Stimulated activated CD8-positive, alpha-beta memory T cell treated with anti-CD3 and anti-CD28 coated beads, Interleukin-15, amount 100 ng/mL, for 48 hours (primary cell): ENCODE measurements at regions not wholly inside any gene's neighbourhood (a gene's known extent, or its start where the extent isn't known, plus 50 kb on each side); places are given as distances from the start of the nearest gene placed in this dataset.

Experiments used
- DNase-seq, 2 donors: peaks; one replicate each; pipeline ENCODE4 v3.0.0-alpha.2; 2020; ENCODE audit warnings: low read depth in 2 of 2

- no peak for DNase-seq
Measured at GRCh38 chr11:116600930-116601329, 171.9 kb downstream of the BUD13 start.

DNA sequence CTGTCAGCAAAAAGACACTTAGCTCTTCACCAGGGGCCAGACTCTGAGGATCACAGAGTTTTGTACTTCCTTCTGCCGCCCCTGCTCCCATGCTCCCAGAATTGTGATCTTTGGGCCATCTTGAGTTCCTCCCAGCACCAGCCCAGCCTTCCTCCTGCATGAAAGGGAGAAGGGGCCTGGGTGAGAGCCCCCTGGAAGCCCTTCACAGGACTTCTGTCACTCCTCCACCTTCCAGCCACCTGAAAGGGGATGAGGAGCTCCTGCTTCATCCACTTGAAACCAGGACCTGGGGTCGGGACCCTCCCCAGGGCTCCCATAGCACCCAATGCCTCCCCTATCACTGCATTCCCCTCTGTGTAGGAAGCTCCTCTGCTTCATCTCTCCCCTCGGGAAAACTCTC lies 174.2 kb downstream of the BUD13 start:
- no peak for DNase-seq

DNA sequence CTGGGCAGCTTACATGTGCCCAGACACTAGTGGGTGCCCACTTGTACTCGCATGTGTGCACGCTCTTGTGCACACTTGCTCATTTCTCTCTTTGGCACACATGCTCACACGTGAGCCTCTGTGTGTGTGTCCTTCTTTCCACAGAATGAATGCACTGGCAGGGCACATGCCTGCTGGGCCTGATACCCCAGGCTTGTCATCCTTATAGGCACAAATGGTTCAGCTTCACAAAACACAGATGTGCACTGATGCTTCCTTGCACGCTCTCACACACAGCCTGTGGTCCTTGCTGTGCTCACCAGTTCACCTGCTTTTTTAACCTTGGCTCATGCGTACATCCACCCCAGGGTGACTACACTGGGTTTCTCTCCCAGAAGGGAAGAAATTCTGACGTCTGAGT lies 174.8 kb downstream of the BUD13 start:
- DNase-seq = no peak

GRCh38 chr11:116596346-116597260 lies 176.2 kb downstream of the BUD13 start:
- DNase-seq = no peak

DNA sequence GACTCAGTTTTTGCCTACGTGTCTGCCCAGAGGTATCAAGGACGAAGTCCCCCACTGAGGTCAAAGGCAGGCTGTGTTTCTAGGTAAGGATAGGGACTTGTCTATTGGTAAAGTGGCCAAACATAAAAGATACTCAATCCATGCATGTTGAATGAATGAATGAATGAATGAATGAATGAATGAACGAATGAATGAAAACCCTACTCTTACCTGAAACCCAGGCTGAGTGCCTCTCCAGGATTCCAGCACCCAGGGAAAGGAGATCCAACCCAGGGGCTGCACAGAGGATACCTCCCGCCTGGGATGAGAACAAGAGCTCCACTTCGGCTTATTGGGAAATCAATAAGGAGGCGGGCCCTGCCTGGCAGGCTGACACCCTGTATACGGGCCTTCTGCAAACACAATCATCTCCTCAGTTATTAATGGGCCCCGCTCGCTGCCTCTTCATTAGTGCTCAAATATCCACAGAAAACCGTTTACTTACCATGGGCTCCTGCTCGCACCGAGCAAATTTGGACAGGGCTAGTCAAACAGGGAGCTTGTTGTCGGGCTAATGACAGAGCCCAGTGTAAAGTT lies 177.4 kb downstream of the BUD13 start:
- no peak for DNase-seq

GRCh38 chr11:116590844-116591570 lies 181.8 kb downstream of the BUD13 start:
- no peak for DNase-seq

DNA sequence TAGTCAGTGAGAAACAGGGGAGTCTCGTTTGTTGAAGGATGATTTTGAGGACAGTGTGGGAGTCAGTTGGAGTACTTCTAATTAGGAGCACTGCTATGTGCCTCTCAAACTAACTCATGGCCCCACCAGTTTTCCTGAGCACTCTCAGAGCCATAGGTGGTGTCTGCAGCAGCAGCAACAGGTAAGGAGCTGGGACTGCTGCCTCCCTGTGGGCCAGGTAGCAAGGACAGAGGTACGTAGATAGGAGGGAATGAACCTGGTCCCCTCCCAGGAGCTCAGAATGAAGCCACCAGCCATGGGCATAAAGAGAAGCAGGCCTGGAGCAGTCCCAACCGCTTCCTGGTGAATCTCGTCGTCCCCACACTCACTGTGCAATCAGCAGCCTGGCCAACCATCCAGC lies 183.4 kb downstream of the BUD13 start:
- no peak for DNase-seq

GRCh38 chr11:116586392-116586791 lies 186.4 kb downstream of the BUD13 start:
- DNase-seq = no peak

- no peak for DNase-seq
Measured at GRCh38 chr11:116582571-116582970, 190.2 kb downstream of the BUD13 start.

- DNase-seq = no peak
Measured at GRCh38 chr11:116581349-116581748, 191.4 kb downstream of the BUD13 start.

- DNase-seq = no peak
Measured at GRCh38 chr11:116580799-116581198, 192.0 kb downstream of the BUD13 start.

DNA sequence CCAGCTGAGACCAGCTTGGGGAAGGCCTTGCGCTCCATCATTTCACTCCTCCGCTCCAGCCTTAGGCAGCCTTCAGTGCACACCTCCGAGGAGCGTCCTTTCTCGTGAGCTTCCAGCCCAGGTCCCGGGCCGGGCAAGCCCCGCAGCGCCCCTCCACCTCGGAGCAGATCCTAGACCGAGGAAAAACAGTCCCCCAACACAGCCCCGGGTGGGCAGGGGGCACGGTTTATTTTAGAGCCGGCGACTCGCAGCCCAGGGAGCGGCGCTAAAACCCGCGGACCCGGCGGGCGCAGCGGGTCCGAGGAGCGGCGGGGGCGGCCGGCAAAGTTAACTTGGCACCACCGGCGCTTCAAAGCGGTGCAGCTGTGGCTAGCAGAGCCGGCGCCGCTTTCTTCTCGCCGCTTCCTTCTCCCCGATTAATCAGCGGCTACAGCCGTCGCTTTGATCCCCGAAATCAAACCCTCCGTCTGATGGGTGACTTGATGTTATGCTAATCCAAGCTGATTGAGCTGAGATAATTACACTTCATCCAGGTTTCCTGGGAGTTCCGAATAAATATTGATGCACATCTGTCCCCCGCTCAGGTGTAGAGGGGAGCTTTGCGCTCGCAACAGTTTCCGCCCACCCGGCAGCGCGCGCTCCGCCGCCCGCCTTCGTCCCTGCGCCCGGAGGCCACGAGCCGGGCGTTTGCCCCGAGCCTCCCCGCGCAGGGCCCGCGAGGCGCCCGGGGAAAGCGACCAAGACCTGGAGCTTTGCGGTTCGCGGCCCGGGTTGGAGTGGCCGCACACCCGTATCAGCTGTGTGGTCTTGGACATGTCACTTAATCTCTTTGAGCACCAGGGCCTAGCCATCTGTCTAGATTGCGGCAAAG lies 192.7 kb downstream of the BUD13 start:
- DNase-seq = no peak

DNA sequence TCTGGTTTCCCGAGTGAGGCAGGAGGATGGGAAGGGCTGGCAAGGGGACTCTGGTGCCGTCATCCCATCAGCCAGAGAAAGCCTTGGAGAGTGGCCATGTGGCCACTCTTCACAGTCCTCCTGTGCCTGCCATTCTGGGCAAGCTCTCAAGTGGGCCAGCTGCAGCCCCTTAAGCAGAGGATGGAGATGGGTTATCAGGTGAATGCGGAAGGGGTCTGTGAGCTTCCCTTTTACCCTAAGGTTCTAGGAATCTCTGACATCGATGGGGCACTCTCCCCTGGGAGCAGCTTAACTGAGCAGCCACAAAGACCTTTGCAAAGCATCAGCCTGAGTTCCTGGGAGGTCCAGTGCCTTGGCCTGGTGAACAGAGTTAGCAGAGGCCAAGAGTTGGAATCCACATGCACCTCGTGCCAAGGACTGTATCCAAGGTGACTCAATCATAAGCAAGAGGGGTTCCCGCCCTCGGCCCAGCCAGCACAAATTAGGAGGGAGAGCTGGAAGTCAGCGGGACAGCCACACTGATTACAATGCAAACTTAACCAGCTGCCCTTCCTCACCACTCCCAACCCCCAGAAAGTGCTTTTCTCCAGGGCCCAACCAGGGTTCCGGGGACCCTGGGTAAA lies 193.6 kb downstream of the BUD13 start:
- no peak for DNase-seq

DNA sequence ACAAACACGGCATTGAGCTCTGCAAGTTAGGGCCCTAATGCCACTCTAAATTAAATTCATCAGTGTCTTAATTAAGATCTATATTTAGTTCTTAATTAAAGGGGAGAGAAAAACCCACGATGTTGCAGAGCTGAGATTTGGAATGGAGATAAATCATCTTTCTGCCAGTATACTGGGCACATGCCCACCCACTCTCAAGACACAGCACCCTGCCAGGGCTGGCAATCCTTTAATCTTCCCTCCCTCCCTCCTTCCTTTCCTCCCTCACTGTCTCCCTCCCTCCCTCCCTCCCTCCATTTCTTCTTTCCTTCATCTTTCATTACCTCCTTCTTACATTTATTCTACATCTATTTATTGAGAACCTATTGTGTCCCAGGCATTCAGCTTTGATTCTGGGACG lies 194.8 kb downstream of the BUD13 start:
- DNase-seq = no peak

DNA sequence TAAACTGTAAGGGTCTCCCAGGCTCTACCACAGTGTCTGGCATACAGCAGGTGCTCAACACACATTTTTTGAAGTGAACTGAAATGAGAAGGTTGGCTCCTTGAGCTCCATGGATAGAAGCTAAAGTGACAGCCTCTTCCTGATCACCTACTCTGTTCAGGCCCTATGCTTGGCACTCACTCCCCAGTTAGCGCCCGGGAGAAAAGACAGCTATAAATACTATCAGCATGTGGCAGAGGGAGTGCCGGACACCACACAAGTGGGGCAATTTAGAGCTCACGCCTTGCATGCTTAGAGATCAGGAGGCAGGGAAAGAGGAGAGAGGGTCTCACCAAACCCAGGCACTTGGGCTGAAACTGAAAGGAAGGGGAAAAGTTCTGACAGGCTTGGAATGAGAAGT lies 195.5 kb downstream of the BUD13 start:
- DNase-seq = no peak

DNA sequence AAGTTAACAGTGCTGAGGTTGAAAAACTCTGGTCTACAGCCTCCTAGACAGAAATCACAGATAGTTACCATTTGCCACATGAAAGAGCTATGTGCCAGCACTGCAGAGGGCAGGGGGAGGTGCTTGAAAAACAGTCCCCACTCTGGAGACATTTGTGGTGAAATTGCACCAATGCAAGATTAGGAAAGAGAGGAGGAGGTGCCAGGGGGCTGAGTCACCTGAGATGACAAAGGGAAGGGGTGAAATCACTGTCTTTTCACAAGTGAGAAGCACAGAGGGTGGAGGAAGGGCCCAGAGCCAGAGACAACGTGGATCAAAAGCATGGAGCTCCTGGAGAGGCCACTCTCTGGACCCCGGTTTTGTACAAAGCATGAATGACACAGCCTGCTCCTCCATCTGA lies 196.3 kb downstream of the BUD13 start:
- DNase-seq = no peak

DNA sequence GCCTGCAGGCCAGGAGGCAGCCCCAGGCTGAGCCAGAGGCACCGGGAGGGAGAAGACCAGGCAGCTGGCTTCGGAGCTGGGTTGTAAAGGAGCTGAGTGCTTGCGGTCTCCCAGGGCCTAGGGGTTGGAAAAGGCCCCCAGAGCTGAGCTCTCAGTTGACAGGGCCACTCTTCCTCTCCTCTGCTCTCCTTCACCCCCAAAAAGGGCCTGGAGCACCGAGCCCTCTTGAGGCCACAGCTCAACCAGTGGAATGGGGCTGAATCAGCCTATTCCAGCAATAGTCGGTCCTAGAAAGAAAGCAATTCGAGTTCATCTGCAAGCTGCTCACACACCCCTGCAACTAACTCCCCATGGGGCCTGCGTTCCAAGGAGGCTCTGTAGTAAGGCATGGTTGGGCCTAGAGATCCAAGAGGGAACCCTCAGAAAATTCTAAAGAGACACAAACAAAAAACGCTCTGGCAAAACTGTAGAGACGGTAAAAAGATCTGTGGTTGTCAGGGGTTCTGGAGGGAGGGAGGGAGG lies 205.0 kb downstream of the BUD13 start:
- DNase-seq = no peak

GRCh38 chr11:116563712-116564047 lies 209.1 kb downstream of the BUD13 start:
- no peak for DNase-seq

- no peak for DNase-seq
Measured at GRCh38 chr11:116563028-116563711, 209.6 kb downstream of the BUD13 start.

DNA sequence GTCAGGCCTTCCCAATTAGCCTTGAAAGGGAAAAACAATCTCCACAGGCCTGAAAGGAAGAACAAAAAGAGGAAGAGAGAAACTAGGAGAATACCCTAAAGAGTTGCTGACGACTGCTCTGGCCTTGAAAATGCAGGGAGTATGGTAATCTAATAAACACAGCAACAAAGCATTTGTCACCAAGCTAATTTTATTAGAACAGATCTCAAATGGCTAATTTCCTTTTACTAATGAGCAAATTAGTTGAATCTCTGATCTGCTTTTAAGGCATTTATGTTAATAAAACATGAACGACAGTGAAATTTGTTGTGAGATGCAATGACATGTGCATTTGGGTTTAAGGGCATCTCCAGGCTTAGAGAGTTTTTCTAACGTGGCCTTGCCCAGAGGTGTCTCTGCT lies 212.2 kb downstream of the BUD13 start:
- DNase-seq = no peak
